ENCODE measurements at regions not wholly inside any gene's neighbourhood (a gene's known extent, or its start where the extent isn't known, plus 50 kb on each side); places are given as distances from the start of the nearest gene placed in this dataset.

DNA sequence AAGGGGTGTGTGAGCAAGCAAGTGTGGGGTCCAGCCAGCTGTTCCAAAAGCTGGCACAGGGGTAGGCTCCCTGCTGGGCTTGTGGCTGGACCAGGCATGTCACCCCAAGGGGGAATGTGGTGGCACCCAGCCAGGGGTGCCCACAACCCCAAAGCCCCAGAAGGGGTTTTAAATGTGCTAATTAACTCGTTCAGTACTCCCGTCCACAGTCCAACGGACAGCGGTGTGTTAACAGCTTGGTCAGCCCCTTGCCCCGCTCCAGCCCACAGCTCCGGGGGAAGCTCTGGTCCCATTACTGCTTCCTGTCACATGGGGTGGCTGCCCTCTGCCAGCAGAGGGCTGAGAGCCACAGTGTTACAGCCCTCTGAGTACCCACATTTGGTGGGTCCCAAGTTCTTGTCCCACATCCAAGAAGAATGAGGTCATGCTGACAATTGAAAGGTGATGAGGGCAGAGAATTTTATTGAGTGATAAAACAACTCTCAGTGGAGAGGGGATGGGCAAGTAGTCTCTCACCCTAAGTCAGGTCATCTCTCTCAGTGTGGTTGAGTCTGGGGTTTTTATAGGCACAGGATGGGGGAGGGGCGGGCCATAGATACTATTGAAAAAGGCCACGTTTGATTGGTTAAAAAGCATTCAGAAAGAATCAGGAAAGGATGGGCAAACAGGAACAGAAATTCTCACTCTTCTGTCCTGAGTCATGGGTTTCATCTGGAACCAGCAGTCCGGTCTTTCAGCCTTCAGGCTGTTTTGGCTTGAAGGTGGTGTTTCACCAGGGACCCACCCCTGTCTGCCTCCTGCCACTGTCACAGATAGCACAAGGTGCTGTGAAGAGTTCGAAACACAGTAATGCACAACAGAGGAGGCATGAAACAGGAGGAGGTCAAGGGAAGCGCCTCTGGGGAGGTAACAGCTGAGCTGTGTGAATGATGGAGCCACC is 238.5 kb downstream of the NFATC2 start:
- Histone ChIP-seq H3K9me2 (replicated peaks; ENCODE audit: low read length) (no peaks in the 10 kb centered on the region), H2AFZ (ENCODE audit: low read length) (no peak overlapping the region), H3K36me3 (ENCODE audit: low read depth, low read length) (no peaks in the 10 kb centered on the region), H3K27ac (ENCODE audit: low read length) (no peak overlapping the region), H3K27me3 (ENCODE audit: low read length) (no peaks in the 10 kb centered on the region), H3K79me2 (ENCODE audit: low read length) (no peaks in the 10 kb centered on the region), H3K4me2 (ENCODE audit: low read length) (no peak overlapping the region), H3K4me1 (ENCODE audit: insufficient read depth, low read length) (peaks cover 15% of the 10 kb centered on the region), H3K9me3 (ENCODE audit: low read length) (peaks cover 4% of the 10 kb centered on the region; the same call in 1 of the 2 replicates), H4K20me1 (ENCODE audit: low read length) (no peaks in the 10 kb centered on the region), H3K9ac (ENCODE audit: low read length) (no peak overlapping the region), H3K4me3 (ENCODE audit: low read length) (no peak overlapping the region), H3F3A (ENCODE audit: low read length, unreplicated experiment) (no peaks in the 10 kb centered on the region)
- intact Hi-C loops (cut with micrococcal nuclease): no loop called here
- no TSS peak for BruUV-seq (replicated peaks)
- CTCF ChIA-PET: no interaction called here
- POLR2A ChIA-PET (ENCODE audit: unreplicated experiment): no interaction called here
- TF ChIP-seq, protein P1, sequence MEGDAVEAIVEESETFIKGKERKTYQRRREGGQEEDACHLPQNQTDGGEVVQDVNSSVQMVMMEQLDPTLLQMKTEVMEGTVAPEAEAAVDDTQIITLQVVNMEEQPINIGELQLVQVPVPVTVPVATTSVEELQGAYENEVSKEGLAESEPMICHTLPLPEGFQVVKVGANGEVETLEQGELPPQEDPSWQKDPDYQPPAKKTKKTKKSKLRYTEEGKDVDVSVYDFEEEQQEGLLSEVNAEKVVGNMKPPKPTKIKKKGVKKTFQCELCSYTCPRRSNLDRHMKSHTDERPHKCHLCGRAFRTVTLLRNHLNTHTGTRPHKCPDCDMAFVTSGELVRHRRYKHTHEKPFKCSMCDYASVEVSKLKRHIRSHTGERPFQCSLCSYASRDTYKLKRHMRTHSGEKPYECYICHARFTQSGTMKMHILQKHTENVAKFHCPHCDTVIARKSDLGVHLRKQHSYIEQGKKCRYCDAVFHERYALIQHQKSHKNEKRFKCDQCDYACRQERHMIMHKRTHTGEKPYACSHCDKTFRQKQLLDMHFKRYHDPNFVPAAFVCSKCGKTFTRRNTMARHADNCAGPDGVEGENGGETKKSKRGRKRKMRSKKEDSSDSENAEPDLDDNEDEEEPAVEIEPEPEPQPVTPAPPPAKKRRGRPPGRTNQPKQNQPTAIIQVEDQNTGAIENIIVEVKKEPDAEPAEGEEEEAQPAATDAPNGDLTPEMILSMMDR (conservative IDR thresholded peaks at IDR 0.05; ENCODE audit: low read depth, low read length): no peak
- TF ChIP-seq EZH2 (IDR thresholded peaks at IDR 0.05; ENCODE audit: low read length, unreplicated experiment) (no peak), EZH2phosphoT487 (IDR thresholded peaks at IDR 0.05; ENCODE audit: borderline replicate concordance, low read length) (no peak)
- DNase-seq: no peak
- no peak for ATAC-seq

- Histone ChIP-seq H3K27me3 (ENCODE audit: low read length) (no peaks in the 10 kb centered on the region), H3K4me3 (ENCODE audit: low read length) (no peak overlapping the region), H3K9ac (ENCODE audit: low read length) (no peak overlapping the region), H3K36me3 (ENCODE audit: low read depth, low read length) (no peaks in the 10 kb centered on the region), H3K4me2 (ENCODE audit: low read length) (no peak overlapping the region), H3K27ac (ENCODE audit: low read length) (no peak overlapping the region), H3F3A (ENCODE audit: low read length, unreplicated experiment) (no peaks in the 10 kb centered on the region), H2AFZ (ENCODE audit: low read length) (no peak overlapping the region), H4K20me1 (ENCODE audit: low read length) (no peaks in the 10 kb centered on the region), H3K9me2 (replicated peaks; ENCODE audit: low read length) (no peaks in the 10 kb centered on the region), H3K9me3 (ENCODE audit: low read length) (peaks cover 4% of the 10 kb centered on the region; the same call in 1 of the 2 replicates), H3K79me2 (ENCODE audit: low read length) (no peaks in the 10 kb centered on the region), H3K4me1 (ENCODE audit: insufficient read depth, low read length) (peaks cover 6% of the 10 kb centered on the region)
- CTCF ChIA-PET: interaction anchor here (1.3 kb wide), 1 partner anchor 313 kb away, joined by 3 read pairs; no protein-coding TSS in a partner anchor
- TF ChIP-seq EZH2phosphoT487 (IDR thresholded peaks at IDR 0.05; ENCODE audit: borderline replicate concordance, low read length) (no peak), EZH2 (IDR thresholded peaks at IDR 0.05; ENCODE audit: low read length, unreplicated experiment) (no peak)
- TF ChIP-seq, protein P1 (conservative IDR thresholded peaks at IDR 0.05; ENCODE audit: low read depth, low read length): no peak
- POLR2A ChIA-PET (ENCODE audit: unreplicated experiment): no interaction called here
- no TSS peak for BruUV-seq (replicated peaks)
- ATAC-seq: no peak
- no peak for DNase-seq
- intact Hi-C loops (cut with micrococcal nuclease): no loop called here
Measured at GRCh38 chr20:51301026-51301425, 241.5 kb downstream of the NFATC2 start.

GRCh38 chr20:51300104-51300503 is 242.4 kb downstream of the NFATC2 start:
- Histone ChIP-seq H3F3A (ENCODE audit: low read length, unreplicated experiment) (no peaks in the 10 kb centered on the region), H3K9me2 (replicated peaks; ENCODE audit: low read length) (no peaks in the 10 kb centered on the region), H3K27me3 (ENCODE audit: low read length) (no peaks in the 10 kb centered on the region), H3K4me3 (ENCODE audit: low read length) (no peak overlapping the region), H4K20me1 (ENCODE audit: low read length) (no peaks in the 10 kb centered on the region), H3K36me3 (ENCODE audit: low read depth, low read length) (no peaks in the 10 kb centered on the region), H3K4me2 (ENCODE audit: low read length) (no peak overlapping the region), H3K9ac (ENCODE audit: low read length) (no peak overlapping the region), H2AFZ (ENCODE audit: low read length) (no peak overlapping the region), H3K79me2 (ENCODE audit: low read length) (no peaks in the 10 kb centered on the region), H3K27ac (ENCODE audit: low read length) (no peak overlapping the region), H3K4me1 (ENCODE audit: insufficient read depth, low read length) (no peaks in the 10 kb centered on the region), H3K9me3 (ENCODE audit: low read length) (peaks cover 4% of the 10 kb centered on the region; the same call in 1 of the 2 replicates)
- intact Hi-C loops (cut with micrococcal nuclease): no loop called here
- DNase-seq (no peak), ATAC-seq (no peak)
- no TSS peak for BruUV-seq (replicated peaks)
- TF ChIP-seq, protein P1 (conservative IDR thresholded peaks at IDR 0.05; ENCODE audit: low read depth, low read length): no peak
- TF ChIP-seq EZH2phosphoT487 (IDR thresholded peaks at IDR 0.05; ENCODE audit: borderline replicate concordance, low read length) (no peak), EZH2 (IDR thresholded peaks at IDR 0.05; ENCODE audit: low read length, unreplicated experiment) (no peak)
- POLR2A ChIA-PET (ENCODE audit: unreplicated experiment): no interaction called here
- CTCF ChIA-PET: no interaction called here

All from PC-3 (cell line).